Bronchial epithelial cell (primary cell): ENCODE measurements at regions not wholly inside any gene's neighbourhood (a gene's known extent, or its start where the extent isn't known, plus 50 kb on each side); places are given as distances from the start of the nearest gene placed in this dataset.

Experiments used
- DNase-seq: peaks from one replicate; pipeline ENCODE4 v3.0.0-alpha.2; 2010; ENCODE audit warnings: low read depth
- FAIRE-seq: peaks from 2 replicates; lab custom pipeline; 2011; peaks lifted over from hg19 to GRCh38; lab: Jason Lieb, UNC
- H3K27me3 ChIP-seq: 2 replicates; pipeline ENCODE4 v1.5.1; 2011; ENCODE audit warnings: low read length; ENCODE audit not compliant: control insufficient read depth, insufficient read depth
- H3K36me3 ChIP-seq: 2 replicates; pipeline ENCODE4 v1.5.1; 2011; ENCODE audit warnings: low read length; ENCODE audit not compliant: control insufficient read depth, insufficient read depth
- H3K4me3 ChIP-seq: 2 replicates; pipeline ENCODE4 v1.5.1; 2011; ENCODE audit warnings: mild to moderate bottlenecking, low read depth, low read length, control low read depth
- CTCF ChIP-seq: IDR thresholded peaks from 2 replicates; pipeline ENCODE4 v1.5.1; 2011; ENCODE audit warnings: mild to moderate bottlenecking, moderate library complexity, low read length, control low read depth, inconsistent platforms; ENCODE audit not compliant: insufficient read depth, severe bottlenecking

- FAIRE-seq (no peak), DNase-seq (no peak)
- Histone ChIP-seq H3K27me3 (peaks cover 2% of the 10 kb centered on the region), H3K4me3 (no peak overlapping the region), H3K36me3 (no peaks in the 10 kb centered on the region)
- TF ChIP-seq CTCF: no peak
Observed at GRCh38 chr7:27299861-27300260, 57.3 kb downstream of the EVX1 start.

- DNase-seq (peak; percentile 26), FAIRE-seq (no peak)
- H3K27me3 ChIP-seq: peaks cover 1% of the 10 kb centered on the region
- H3K4me3 ChIP-seq: no peak overlapping the region
- H3K36me3 ChIP-seq: no peaks in the 10 kb centered on the region
- no peak for TF ChIP-seq CTCF
Observed at GRCh38 chr7:27300421-27300820, 57.8 kb downstream of the EVX1 start.

GRCh38 chr7:27302590-27302989, 60.0 kb downstream of the EVX1 start:
- no peak overlapping the region for H3K4me3 ChIP-seq
- no peak for DNase-seq
- TF ChIP-seq CTCF: no peak
- FAIRE-seq: no peak
- H3K27me3 ChIP-seq: no peaks in the 10 kb centered on the region
- no peaks in the 10 kb centered on the region for H3K36me3 ChIP-seq

GRCh38 chr7:27303026-27303425, 60.4 kb downstream of the EVX1 start:
- no peak overlapping the region for H3K4me3 ChIP-seq
- DNase-seq (peak; percentile 86), FAIRE-seq (no peak)
- H3K27me3 ChIP-seq: no peaks in the 10 kb centered on the region
- H3K36me3 ChIP-seq: no peaks in the 10 kb centered on the region
- no peak for TF ChIP-seq CTCF

GRCh38 chr7:27305854-27306253, 63.3 kb downstream of the EVX1 start:
- DNase-seq: no peak
- Histone ChIP-seq H3K27me3 (no peaks in the 10 kb centered on the region), H3K4me3 (no peak overlapping the region), H3K36me3 (no peaks in the 10 kb centered on the region)
- FAIRE-seq: no peak
- no peak for TF ChIP-seq CTCF

- Histone ChIP-seq H3K27me3 (no peaks in the 10 kb centered on the region), H3K36me3 (no peaks in the 10 kb centered on the region), H3K4me3 (no peak overlapping the region)
- FAIRE-seq: no peak
- DNase-seq: no peak
- no peak for TF ChIP-seq CTCF
Observed at GRCh38 chr7:27312820-27313219, 70.2 kb downstream of the EVX1 start.
